Stimulated activated CD4-positive, alpha-beta T cell treated with anti-CD3 and anti-CD28 coated beads, TNF-alpha, amount 100 ng/mL, for 1 hour (primary cell): ENCODE measurements at regions not wholly inside any gene's neighbourhood (a gene's known extent, or its start where the extent isn't known, plus 50 kb on each side); places are given as distances from the start of the nearest gene placed in this dataset.

Experiments used
- DNase-seq, 3 donors: peaks; one replicate each; pipeline ENCODE4 v3.0.0-alpha.2; 2020; ENCODE audit warnings: low read depth in 3 of 3, low spot score in 1 of 3

- DNase-seq: no peak
These were observed 50.4 kb upstream of the CIBAR2 start for GRCh38 chr16:85162478-85163277.

DNA sequence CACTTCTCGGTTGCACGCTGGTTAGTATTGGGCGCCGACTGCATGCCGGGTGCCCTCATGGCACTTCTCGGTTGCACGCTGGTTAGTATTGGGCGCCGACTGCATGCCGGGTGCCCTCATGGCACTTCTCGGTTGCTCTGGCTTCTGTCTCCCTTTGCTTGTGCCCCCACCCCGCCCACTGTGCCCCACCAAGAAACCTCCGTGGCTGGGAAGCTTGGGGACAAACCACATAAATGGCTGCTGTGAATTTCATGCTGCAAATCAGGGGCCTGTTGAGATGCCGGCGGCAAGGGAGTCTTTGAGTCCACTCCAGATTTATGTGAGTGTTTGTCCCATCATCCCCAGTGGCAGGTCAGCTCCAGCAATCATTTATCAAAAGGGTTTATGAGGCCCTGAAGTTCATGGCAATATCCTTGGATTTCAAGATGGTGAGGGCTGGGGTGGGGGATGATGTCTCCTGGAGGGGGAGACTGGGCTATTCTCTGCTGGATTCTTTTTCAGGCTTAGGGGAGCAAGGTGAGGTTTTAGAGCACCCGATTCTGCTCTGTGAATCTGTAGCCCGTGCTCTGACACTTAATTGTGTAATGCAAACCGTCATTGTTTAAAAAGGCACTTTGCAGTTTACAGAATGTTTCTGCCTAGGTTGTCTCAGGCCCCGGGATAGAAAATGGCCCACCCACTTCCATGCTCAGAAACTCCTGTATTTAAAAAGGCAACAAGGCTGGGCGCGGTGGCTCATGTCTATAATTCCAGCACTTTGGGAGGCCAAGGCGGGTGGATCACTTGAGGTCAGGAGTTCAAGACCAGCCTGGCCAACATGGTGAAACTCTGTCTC, 51.2 kb upstream of the CIBAR2 start:
- no peak for DNase-seq

DNA sequence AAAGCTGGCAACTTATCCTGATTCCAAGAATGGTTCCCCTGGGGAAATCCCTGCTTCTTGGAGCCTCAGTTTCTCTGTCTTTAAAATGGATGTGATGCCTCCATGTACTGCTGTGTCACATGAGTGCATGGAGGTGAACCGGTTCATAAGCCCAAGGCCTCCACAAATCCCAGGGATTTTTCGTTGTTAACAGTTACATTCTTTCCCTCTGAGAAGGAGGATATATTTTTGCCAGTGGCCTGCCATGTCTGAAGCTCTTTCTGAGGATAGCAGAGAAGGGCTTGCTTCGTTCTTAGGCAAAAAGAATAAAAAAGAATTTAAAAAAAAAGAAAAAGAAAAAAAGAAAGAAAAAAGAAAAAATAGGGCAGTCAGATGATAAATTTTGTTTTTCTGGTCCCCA, 52.2 kb upstream of the CIBAR2 start:
- DNase-seq: no peak

DNA sequence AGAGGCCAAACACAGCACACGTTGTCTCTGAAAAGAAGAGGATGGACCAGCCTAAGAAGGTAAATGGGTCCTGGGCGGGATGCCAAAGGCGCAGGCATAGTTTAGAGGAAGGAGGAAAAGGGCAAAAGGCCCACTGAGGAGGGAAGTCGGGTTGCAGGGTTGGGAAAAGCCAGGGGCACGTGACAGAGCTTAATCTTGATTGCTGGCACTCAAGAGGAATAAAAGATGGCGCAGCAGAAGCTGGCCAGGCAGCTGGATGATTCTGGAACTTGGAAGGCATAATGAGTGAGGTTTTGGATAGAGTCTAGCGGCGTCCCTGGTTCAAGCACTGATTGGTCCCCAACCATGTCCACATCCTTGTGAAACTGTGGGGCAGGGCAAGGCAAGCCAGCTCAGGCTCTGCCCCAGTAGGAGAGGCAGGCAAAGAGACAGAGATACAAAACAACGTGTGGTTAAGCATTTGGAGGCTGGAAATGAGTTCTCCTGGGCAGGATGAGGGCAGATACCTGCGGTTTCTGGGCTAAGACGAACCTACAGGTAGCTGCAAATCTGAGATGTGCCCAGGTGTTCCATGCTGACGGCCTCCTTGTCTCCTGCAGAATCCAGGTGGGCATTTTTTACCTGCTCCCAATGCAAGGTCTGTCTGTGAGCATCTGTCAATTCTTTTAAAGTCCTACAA, 52.7 kb upstream of the CIBAR2 start:
- no peak for DNase-seq

GRCh38 chr16:85165781-85166180, 53.5 kb upstream of the CIBAR2 start:
- DNase-seq: no peak

DNA sequence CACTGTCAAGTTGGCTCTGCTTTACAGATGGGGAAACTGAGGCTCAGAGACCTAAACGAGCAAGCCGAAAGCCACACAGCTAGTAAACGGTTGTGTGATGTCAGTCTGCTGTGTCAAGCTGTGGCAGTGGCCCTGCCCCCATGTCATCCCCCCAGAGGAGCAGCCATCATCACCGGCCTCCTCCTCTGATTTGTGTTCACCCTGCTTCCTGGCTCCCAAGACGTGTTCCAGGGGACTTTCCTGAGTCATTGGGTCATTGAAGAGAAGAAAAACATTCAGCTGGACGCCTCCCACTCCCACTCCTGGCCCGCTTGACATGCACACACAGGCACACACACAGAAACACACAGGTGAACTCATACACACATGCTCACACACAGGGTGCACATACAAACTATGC, 54.0 kb upstream of the CIBAR2 start:
- DNase-seq: no peak

DNA sequence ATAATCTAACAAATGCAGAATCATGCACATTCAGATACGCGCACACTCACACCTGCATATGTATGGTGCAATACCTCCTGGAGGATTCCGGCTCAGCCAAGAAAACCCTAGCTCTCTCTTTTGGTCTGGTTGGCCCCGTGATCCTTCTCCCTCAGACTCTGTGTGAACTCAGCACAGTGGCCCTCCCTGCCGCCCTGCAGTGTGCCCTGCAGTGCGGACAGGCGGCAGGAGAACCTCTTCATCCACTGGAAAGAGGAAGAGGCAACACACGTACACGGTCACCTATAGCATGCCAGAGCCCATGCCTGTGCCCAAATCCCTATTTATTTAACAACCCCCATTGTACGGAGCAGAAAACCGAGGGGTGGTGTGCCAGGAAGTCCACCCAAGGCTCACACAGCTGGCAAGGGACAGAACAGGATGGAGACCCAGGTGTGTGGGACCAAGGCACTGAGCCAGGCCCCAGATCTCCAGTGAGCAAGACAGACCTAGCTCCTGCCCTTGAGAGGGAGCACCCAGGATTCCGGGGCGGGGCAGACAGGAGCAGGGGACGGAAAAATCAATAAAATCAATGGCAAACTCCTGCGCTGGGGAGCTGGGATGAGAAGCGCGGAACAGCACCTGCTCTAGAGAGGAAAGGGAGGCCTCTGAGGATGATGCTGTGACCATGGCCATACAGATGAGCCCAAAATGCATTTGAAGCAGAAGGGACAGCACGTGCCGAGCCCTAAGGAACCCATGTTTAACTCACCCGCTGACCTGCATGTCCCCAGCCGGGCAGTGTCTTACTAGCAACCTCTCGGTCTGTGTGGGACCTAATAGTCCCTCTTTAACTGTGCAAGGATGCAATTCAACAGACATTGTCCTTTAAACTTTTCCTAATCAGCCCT, 54.7 kb upstream of the CIBAR2 start:
- DNase-seq: no peak

DNA sequence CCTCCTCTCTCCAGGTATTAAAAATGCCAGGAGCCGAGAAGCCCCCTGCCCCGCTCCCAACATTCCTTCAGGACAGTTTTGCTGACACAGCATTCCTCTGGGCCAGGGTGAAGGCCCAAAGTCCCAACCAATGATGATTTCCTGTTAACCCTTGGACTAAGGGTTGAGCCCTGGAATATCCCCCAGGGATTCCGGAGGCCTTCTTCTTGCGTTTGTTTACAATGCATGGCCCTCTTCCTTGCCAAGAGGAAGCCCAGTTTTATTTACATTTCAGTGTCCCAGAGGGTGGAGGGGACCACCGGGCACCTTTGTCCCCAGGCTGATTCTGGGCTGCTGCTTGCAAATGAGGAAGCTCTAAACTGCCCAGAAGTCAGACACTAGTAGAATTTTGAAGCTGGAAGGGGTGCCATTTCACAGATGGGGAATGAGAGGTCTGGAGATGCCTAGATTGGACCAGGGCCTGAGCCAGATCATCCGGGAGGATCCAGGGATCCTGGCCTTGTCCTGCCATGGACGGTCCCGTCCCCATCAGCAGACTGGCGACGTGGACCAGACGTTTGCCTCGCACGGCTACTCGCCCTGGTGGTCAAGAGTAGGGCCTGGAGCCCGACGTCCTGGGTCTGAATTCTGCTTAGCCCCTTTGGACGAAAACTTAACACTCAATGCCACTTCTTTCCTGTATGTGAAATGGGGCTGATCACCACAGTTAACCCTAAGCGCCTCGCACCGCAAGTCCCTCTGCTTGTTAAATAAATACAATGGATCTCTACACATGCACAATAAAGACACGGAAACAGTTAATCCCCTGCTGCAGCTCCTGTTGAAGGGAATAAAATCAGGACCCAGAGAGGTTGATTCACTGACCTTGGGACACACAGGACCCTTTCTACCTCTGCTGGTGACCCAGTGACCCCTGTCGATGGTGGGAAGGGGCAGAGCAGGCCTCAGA, 55.6 kb upstream of the CIBAR2 start:
- DNase-seq: no peak

DNA sequence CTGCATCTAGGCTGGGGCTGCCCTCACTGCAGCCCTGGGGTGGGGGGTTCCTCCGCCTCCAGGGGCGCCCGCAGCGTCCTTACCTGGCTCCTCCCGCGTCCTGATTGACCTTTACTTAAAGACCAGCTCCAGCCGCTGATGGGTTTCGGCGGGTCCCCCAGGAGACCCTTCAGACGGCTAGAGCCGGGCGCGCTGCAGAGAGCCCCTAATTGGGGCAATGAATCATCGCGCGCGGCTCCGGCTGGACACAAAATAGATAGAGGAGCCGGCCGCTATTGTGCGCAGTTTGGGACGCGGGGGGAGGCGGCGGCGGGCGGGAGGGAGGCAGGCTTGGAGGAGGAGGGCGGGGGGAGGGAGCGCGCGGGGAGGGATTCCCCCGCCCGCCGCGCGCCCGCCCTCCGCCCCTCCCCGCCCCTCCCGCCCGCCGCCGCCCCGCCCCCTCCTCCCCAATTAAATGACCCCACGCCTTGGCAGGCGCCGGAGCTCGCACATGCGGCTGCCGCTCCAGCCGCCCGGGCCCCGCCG, 56.5 kb upstream of the CIBAR2 start:
- no peak for DNase-seq

GRCh38 chr16:85169333-85170065, 57.2 kb upstream of the CIBAR2 start:
- no peak for DNase-seq

DNA sequence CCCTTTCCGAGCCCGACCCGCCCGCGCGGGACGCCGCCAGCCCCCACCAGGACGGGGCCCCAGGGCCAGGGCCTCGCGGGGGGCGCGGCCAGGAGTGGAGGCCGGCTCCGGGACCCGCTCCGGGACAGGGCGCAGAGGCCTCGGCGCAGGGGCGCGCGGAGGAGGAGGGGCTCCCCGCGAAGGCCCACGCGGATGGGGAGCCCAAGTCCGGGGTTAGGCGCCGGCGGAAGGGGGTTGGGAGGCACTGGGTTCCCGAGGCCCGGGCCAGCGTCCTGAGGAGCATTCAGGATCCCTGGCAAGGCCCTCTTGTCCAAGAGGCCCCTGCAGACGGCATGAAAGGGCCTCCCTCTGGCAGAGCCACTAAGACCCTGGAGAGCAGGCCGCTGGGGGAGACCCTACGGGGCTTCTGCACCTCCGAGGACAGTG, 57.8 kb upstream of the CIBAR2 start:
- DNase-seq: no peak

GRCh38 chr16:85170590-85171003, 58.3 kb upstream of the CIBAR2 start:
- no peak for DNase-seq

GRCh38 chr16:85171004-85171758, 58.9 kb upstream of the CIBAR2 start:
- DNase-seq: no peak

- no peak for DNase-seq
These were observed 59.6 kb upstream of the CIBAR2 start for GRCh38 chr16:85171759-85172454.

DNA sequence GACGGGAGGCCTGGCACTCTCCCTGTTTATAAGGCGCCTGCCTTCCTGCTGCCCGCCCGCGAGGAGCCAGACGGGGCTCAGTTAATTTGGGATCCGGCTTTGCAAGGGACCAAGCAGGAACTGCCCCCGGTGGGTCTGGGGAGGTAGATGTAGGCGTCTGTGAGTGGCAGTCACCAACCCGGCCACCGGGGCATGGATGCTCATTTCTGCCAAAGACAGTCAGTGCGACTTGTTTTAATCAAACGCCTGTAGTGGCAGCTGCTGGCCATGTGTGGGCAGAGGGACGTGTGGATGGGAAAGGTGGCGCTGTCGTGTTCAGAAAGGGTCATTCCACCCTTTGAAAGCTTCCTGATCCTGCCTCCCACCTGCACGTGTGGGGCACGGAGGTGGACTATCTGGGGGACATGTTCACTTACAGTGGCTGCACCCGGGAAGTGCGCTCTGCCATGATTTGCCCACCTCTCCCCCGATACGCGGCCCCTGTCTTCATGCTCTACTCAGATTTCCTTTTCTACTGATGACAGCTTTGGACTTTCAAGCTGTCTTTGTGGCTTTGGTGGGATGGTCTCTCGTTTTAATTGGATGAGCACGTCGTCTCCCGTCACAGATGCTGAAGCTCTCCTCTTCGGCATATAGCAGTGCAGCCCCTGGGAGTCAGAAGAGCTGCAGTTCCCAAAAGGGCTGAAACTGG, 60.3 kb upstream of the CIBAR2 start:
- DNase-seq: no peak

GRCh38 chr16:85173146-85173980, 61.1 kb upstream of the CIBAR2 start:
- no peak for DNase-seq
